ENCODE measurements at regions not wholly inside any gene's neighbourhood (a gene's known extent, or its start where the extent isn't known, plus 50 kb on each side); places are given as distances from the start of the nearest gene placed in this dataset.
"Not testable (repeated sequence)": the region's sequence is repeated elsewhere in the genome, so short reads cannot be mapped to it uniquely, and the experiment has no call there.

DNA sequence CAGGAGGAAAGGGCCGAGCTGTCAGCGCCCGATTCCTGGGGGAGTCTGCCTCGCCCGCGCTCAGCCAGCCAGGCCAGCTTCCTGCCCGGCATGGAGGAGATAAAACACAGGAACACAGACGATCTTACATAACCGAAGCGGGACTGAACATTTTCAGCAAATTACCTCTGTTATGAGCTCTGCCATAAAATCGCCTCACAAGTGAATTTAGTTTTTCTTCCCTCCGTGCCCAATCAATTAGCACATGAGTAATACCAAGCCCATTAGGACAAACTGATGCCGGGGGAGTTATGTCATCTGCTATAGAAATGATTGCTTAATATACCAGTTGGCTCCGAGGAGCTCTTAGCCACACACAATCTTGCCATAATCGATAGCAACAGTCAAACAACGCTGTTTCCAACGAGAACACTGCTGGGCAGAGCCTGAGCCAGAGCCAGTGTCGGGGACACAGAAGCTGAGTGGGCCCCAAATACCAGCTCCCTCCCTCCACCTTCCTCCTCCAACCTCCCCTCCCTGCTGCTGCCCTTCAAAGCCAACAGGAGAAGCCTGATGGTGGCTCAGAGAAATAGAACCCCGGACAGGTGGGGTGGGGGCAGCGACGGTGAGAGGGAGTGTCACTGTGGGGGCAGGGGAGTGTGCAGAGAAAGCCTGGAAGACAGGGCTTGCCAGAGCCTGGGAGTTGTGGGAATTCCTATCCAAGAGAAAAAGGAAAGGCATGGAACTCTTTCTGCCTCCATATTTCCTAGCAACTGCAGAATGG is 279.4 kb upstream of the TLE3 start:
- Histone ChIP-seq H3K9me3 (ENCODE audit: control insufficient read depth, low read length) (peaks cover 8% of the 10 kb centered on the region), H3K4me1 (ENCODE audit: control insufficient read depth, insufficient read depth, low read length, poor library complexity, severe bottlenecking) (peaks cover 31% of the 10 kb centered on the region), H3K36me3 (ENCODE audit: control insufficient read depth, insufficient read depth, low read length) (no peaks in the 10 kb centered on the region), H3K27ac (ENCODE audit: low read depth, low read length, severe bottlenecking) (peak overlapping the region; percentile 64), H3K4me3 (ENCODE audit: extremely low read depth, insufficient read depth, low read length, poor library complexity, severe bottlenecking) (no peak overlapping the region)
- 3 to 7% methylated on average over 12 to 16 of the region's 21 CpGs for WGBS, 2 experiments (ENCODE audit: insufficient coverage in 2 of 2)

DNA sequence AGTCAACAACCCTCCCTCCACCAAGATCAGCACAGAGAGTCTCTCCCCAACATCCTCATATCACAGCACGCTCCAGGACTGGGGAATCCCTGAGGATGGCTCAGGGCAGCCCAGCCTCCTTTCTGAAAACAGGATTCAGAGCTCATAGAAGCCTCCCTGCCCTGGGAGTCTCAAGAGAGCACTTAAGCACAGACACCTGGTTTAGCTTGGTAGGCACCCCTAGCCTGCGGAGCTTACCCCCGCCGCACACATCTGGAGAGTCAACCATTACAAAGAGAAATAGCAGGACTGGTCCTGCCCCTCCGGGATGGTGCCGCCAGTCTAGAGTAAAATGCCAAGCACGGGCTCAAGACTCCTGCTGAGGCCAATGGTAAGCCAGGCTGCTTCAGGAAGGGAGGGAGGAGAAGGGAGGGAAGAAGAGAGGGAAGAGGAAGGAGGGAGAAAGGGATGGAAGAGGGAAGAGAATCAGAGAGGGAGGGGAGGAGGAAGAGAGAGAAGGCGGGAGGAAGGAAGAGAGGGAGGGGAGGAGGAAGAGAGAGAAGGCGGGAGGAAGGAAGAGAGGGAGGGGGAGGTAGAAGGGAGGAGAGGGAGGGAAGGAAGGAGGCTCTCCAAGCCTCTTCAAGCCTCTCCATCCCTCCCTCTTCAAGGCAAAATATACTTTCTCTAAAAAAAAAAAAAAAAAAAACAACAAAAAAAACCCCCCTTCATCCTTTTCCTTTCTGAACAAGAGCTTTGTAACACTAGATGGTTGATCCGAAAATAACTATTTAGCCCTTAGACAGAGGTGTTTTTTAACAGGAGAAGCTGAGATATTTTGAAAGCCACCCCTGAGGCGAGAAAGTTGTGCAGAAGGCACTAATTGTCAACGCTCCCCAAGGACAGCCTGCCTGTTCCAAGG is 278.6 kb upstream of the TLE3 start:
- peaks cover 31% of the 10 kb centered on the region for H3K4me1 ChIP-seq (ENCODE audit: control insufficient read depth, insufficient read depth, low read length, poor library complexity, severe bottlenecking)
- H3K9me3 ChIP-seq (ENCODE audit: control insufficient read depth, low read length), result no peaks in the 10 kb centered on the region
- no peak overlapping the region for H3K4me3 ChIP-seq (ENCODE audit: extremely low read depth, insufficient read depth, low read length, poor library complexity, severe bottlenecking)
- peak overlapping the region; percentile 64 for H3K27ac ChIP-seq (ENCODE audit: low read depth, low read length, severe bottlenecking)
- WGBS, 2 experiments (ENCODE audit: insufficient coverage in 2 of 2), result 25 to 31% methylated on average over 7 to 8 of the region's 12 CpGs
- H3K36me3 ChIP-seq (ENCODE audit: control insufficient read depth, insufficient read depth, low read length), result no peaks in the 10 kb centered on the region

DNA sequence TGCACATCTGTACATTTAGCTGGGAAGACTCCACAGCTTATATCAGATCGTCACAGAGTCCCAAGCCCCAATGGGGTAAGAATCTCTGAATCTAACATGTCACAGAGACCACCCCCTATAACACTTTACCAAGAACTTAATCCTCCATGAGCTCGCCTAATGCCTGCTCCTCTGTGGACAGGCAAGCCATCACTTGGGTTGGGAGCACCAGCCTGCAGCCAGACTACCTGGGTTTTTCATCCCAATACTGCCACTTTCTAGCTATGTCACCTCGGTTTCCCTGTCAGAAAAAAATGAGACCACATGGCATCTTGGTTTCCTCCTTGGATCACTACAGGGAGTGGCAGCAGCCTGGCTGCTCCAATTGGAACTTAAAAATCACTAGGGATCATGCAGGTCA is 277.9 kb upstream of the TLE3 start:
- no peaks in the 10 kb centered on the region for H3K9me3 ChIP-seq (ENCODE audit: control insufficient read depth, low read length)
- no peaks in the 10 kb centered on the region for H3K36me3 ChIP-seq (ENCODE audit: control insufficient read depth, insufficient read depth, low read length)
- whole genome bisulfite sequencing, 2 experiments (ENCODE audit: insufficient coverage in 2 of 2), result 83 to 87% methylated on average over 2 of the region's 3 CpGs
- peaks cover 31% of the 10 kb centered on the region for H3K4me1 ChIP-seq (ENCODE audit: control insufficient read depth, insufficient read depth, low read length, poor library complexity, severe bottlenecking)
- H3K4me3 ChIP-seq (ENCODE audit: extremely low read depth, insufficient read depth, low read length, poor library complexity, severe bottlenecking), result no peak overlapping the region
- H3K27ac ChIP-seq (ENCODE audit: low read depth, low read length, severe bottlenecking), result no peak overlapping the region

DNA sequence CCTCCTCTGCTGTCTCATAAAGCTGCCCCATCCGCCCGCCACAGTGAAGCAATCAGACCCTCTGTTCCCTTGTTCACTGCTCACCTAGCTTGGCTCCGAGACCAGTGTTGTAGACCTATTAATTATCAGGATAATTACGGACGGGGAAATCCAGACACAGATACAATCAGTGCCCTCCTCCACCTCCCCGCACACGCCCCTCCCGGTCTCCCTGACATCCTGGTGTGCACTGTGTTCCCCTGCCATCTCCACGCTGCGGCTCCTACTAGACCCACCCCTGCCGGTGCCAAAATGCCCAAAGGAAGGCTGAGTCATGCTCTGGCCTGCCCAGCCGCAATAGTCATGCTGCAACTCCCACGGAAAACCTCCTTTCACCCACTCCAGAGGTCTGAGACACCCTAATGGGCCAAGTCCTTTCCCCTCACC is 277.3 kb upstream of the TLE3 start:
- 78 to 81% methylated on average over 13 of the region's 13 CpGs for WGBS, 2 experiments (ENCODE audit: insufficient coverage in 2 of 2)

GRCh38 chr15:70374096-70374495 is 276.4 kb upstream of the TLE3 start:
- Histone ChIP-seq H3K27ac (ENCODE audit: low read depth, low read length, severe bottlenecking) (no peak overlapping the region), H3K36me3 (ENCODE audit: control insufficient read depth, insufficient read depth, low read length) (no peaks in the 10 kb centered on the region), H3K4me1 (ENCODE audit: control insufficient read depth, insufficient read depth, low read length, poor library complexity, severe bottlenecking) (peaks cover 31% of the 10 kb centered on the region), H3K4me3 (ENCODE audit: extremely low read depth, insufficient read depth, low read length, poor library complexity, severe bottlenecking) (no peak overlapping the region), H3K9me3 (ENCODE audit: control insufficient read depth, low read length) (no peaks in the 10 kb centered on the region)
- WGBS, 2 experiments (ENCODE audit: insufficient coverage in 2 of 2), result 86 to 100% methylated on average over 2 of the region's 2 CpGs

More for the DNA sequence above, 277.3 kb upstream of the TLE3 start:
- Histone ChIP-seq H3K4me1 (ENCODE audit: control insufficient read depth, insufficient read depth, low read length, poor library complexity, severe bottlenecking) (peaks cover 31% of the 10 kb centered on the region), H3K9me3 (ENCODE audit: control insufficient read depth, low read length) (no peaks in the 10 kb centered on the region), H3K36me3 (ENCODE audit: control insufficient read depth, insufficient read depth, low read length) (no peaks in the 10 kb centered on the region), H3K4me3 (ENCODE audit: extremely low read depth, insufficient read depth, low read length, poor library complexity, severe bottlenecking) (no peak overlapping the region), H3K27ac (ENCODE audit: low read depth, low read length, severe bottlenecking) (no peak overlapping the region)

DNA sequence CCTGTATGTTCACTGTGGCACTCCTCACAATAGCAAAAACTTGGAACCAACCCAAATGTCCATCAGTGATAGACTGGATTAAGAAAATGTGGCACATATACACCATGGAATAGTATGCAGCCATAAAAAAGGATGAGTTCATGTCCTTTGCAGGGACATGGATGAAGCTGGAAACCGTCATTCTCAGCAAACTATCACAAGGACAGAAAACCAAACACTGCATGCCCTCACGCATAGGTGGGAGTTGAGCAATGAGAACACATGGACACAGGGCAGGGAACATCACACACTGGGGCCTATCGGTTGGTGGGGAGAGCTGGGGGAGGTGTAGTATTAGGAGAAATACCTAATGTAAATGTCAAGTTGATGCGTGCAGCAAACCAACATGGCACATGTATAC is 275.7 kb upstream of the TLE3 start:
- peaks cover 28% of the 10 kb centered on the region for H3K4me1 ChIP-seq (ENCODE audit: control insufficient read depth, insufficient read depth, low read length, poor library complexity, severe bottlenecking)
- H3K27ac ChIP-seq (ENCODE audit: low read depth, low read length, severe bottlenecking); H3K9me3 ChIP-seq (ENCODE audit: control insufficient read depth, low read length); H3K4me3 ChIP-seq (ENCODE audit: extremely low read depth, insufficient read depth, low read length, poor library complexity, severe bottlenecking); H3K36me3 ChIP-seq (ENCODE audit: control insufficient read depth, insufficient read depth, low read length): not testable (repeated sequence)
- WGBS, 2 experiments (ENCODE audit: insufficient coverage in 2 of 2), result 96 to 100% methylated on average over 2 to 3 of the region's 4 CpGs

DNA sequence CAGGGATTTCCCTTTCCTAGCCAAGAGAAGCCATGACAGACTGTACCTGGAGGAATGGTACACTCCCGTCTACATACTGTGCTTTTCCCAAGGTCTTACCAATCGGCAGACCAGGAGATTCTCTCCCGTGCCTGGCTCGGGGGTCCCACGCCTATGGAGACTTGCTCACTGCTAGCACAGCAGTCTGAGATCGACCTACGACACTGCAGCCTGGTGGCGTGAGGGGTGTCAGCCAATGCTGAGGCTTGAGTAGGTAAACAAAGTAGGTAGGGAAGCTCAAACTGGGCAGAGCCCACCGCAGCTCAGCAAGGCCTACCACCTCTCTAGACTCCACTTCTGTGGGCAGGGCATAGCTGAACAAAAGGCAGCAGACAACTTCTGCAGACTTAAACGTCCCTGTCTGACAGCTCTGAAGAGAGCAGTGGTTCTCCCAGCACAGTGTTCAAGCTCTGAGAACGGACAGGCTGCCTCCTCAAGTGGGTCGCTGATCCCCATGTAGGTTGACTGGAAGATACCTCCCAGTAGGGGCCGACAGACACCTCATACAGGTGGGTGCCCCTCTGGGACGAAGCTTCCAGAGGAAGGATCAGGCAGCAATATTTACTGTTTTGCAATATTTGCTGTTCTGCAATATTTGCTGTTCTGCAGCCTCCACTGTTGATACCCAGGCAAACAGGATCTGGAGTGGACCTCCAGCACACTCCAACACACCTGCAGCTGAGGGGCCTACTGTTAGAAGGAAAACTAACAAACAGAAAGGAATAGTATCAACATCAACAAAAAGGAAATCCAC is 270.4 kb upstream of the TLE3 start:
- WGBS, 2 experiments (ENCODE audit: insufficient coverage in 2 of 2), result 80 to 86% methylated on average over 10 to 12 of the region's 14 CpGs
- H3K4me1 ChIP-seq (ENCODE audit: control insufficient read depth, insufficient read depth, low read length, poor library complexity, severe bottlenecking); H3K36me3 ChIP-seq (ENCODE audit: control insufficient read depth, insufficient read depth, low read length); H3K27ac ChIP-seq (ENCODE audit: low read depth, low read length, severe bottlenecking); H3K4me3 ChIP-seq (ENCODE audit: extremely low read depth, insufficient read depth, low read length, poor library complexity, severe bottlenecking); H3K9me3 ChIP-seq (ENCODE audit: control insufficient read depth, low read length): not testable (repeated sequence)

- 100% methylated on average over 1 of the region's 4 CpGs for WGBS, 2 experiments (ENCODE audit: insufficient coverage in 2 of 2)
- H3K36me3 ChIP-seq (ENCODE audit: control insufficient read depth, insufficient read depth, low read length); H3K27ac ChIP-seq (ENCODE audit: low read depth, low read length, severe bottlenecking); H3K9me3 ChIP-seq (ENCODE audit: control insufficient read depth, low read length); H3K4me3 ChIP-seq (ENCODE audit: extremely low read depth, insufficient read depth, low read length, poor library complexity, severe bottlenecking); H3K4me1 ChIP-seq (ENCODE audit: control insufficient read depth, insufficient read depth, low read length, poor library complexity, severe bottlenecking): not testable (repeated sequence)
These were observed 266.3 kb upstream of the TLE3 start for GRCh38 chr15:70364023-70364422.

- Histone ChIP-seq H3K36me3 (ENCODE audit: control insufficient read depth, insufficient read depth, low read length) (no peaks in the 10 kb centered on the region), H3K9me3 (ENCODE audit: control insufficient read depth, low read length) (peaks cover 3% of the 10 kb centered on the region), H3K4me1 (ENCODE audit: control insufficient read depth, insufficient read depth, low read length, poor library complexity, severe bottlenecking) (no peaks in the 10 kb centered on the region), H3K27ac (ENCODE audit: low read depth, low read length, severe bottlenecking) (no peak overlapping the region), H3K4me3 (ENCODE audit: extremely low read depth, insufficient read depth, low read length, poor library complexity, severe bottlenecking) (no peak overlapping the region)
- WGBS, 2 experiments (ENCODE audit: insufficient coverage in 2 of 2), result 18 to 47% methylated on average over 4 to 5 of the region's 6 CpGs
These were observed 265.2 kb upstream of the TLE3 start for GRCh38 chr15:70362886-70363285.

- H3K27ac ChIP-seq (ENCODE audit: low read depth, low read length, severe bottlenecking), result no peak overlapping the region
These were observed 264.6 kb upstream of the TLE3 start for GRCh38 chr15:70362350-70362749.

More at GRCh38 chr15:70362350-70362749, 264.6 kb upstream of the TLE3 start:
- 56 to 57% methylated on average over 3 of the region's 3 CpGs for WGBS, 2 experiments (ENCODE audit: insufficient coverage in 2 of 2)
- Histone ChIP-seq H3K4me3 (ENCODE audit: extremely low read depth, insufficient read depth, low read length, poor library complexity, severe bottlenecking) (no peak overlapping the region), H3K9me3 (ENCODE audit: control insufficient read depth, low read length) (peaks cover 3% of the 10 kb centered on the region), H3K36me3 (ENCODE audit: control insufficient read depth, insufficient read depth, low read length) (no peaks in the 10 kb centered on the region), H3K4me1 (ENCODE audit: control insufficient read depth, insufficient read depth, low read length, poor library complexity, severe bottlenecking) (peaks cover 4% of the 10 kb centered on the region)

All from mesodermal cell (in vitro differentiated cells).